Esophagus muscularis mucosa (tissue), 3 donors: ENCODE measurements at regions not wholly inside any gene's neighbourhood (a gene's known extent, or its start where the extent isn't known, plus 50 kb on each side); places are given as distances from the start of the nearest gene placed in this dataset.

Experiments used
- POLR2AphosphoS5 ChIP-seq, 2 donors: sonication (generic); formaldehyde crosslinking; IDR thresholded peaks; one replicate each; pipeline ENCODE4 v1.6.1; 2017; ENCODE audit warnings: antibody characterized with exemption in 2 of 2
- TF ChIP-seq, protein P1 (sequence below), 3 experiments: fragments of 200-600 bp in 2 of 3; fragments of 450-650 bp in 1 of 3; sonication (generic) in 2 of 3; IDR thresholded peaks; one replicate each; pipeline ENCODE4 v1.5.1; 2017 to 2019; ENCODE audit warnings: antibody characterized with exemption in 3 of 3, mild to moderate bottlenecking in 2 of 3, moderate library complexity in 1 of 3

GRCh38 chr10:36808625-36809362 is 316.6 kb upstream of the ANKRD30A start:
- TF ChIP-seq POLR2AphosphoS5 (IDR thresholded peaks at IDR 0.05), result no peak
- TF ChIP-seq, protein P1, sequence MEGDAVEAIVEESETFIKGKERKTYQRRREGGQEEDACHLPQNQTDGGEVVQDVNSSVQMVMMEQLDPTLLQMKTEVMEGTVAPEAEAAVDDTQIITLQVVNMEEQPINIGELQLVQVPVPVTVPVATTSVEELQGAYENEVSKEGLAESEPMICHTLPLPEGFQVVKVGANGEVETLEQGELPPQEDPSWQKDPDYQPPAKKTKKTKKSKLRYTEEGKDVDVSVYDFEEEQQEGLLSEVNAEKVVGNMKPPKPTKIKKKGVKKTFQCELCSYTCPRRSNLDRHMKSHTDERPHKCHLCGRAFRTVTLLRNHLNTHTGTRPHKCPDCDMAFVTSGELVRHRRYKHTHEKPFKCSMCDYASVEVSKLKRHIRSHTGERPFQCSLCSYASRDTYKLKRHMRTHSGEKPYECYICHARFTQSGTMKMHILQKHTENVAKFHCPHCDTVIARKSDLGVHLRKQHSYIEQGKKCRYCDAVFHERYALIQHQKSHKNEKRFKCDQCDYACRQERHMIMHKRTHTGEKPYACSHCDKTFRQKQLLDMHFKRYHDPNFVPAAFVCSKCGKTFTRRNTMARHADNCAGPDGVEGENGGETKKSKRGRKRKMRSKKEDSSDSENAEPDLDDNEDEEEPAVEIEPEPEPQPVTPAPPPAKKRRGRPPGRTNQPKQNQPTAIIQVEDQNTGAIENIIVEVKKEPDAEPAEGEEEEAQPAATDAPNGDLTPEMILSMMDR (IDR thresholded peaks at IDR 0.05), result no peak
